ENCODE measurements at regions not wholly inside any gene's neighbourhood (a gene's known extent, or its start where the extent isn't known, plus 50 kb on each side); places are given as distances from the start of the nearest gene placed in this dataset.

DNA sequence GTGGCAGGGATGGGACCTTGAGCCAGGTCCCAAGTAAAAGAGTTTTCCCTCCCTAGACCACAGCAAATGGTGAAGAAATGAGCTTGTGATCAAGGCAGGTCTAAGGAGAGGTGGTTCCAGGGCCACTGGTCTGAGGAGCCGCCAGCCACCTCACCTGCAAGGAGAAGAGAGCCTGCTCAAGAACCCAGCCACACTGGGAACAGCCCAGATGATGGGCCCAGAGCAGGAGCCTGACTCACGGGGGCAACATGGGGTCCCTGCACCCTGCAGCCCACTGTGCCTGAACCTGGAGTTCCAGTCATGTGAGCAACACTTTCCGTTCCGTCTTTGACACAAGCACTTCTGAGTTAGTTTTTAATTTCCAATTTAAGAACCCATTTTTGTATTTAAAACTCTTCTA lies 204.5 kb upstream of the CDH4 start:
- no peak for TF ChIP-seq CTCF (conservative IDR thresholded peaks at IDR 0.05; ENCODE audit: low read depth, low read length)
- TF ChIP-seq EZH2phosphoT487 (IDR thresholded peaks at IDR 0.05; ENCODE audit: borderline replicate concordance, low read length), result no peak
